ENCODE measurements at regions not wholly inside any gene's neighbourhood (a gene's known extent, or its start where the extent isn't known, plus 50 kb on each side); places are given as distances from the start of the nearest gene placed in this dataset.

DNA sequence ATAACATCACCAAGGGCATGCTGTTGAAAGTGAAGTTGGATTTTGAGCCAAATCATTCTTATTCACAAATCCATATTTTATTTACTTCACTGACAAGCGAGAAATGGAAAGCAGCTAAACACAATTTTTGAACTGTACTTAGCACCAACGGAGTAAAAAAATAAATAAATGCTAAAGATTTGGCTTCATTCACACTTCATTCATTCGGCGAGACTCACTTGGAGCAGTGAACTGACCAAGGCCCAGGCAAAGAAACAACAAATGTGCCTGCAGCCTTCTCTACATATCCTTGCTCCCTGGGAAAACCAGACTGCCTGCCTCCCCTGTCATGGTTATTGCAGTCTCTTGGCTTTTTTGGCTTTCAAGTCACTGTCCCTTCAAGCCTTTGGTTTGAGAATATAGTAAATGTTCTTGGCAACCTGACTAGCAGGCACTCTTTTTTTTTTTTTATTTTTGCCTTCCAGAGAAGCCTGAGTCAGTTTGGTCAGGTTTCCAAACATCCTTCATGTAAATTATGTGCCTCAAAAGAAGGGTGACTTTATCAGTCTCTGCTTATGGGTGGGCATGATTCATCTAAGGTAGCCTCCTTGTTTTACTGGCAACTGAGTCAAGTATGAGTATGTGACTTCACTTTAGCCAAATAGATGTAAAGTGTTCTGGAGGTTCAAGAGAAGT lies 177.6 kb upstream of the MEOX2 start:
- Histone ChIP-seq H3K4ac (ENCODE audit: low read depth, low read length) (0 out of 2 replicates have a peak overlapping the region, but pooled peaks have one; percentile 36), H3K9me1 (ENCODE audit: insufficient read depth, low read length) (peaks cover 4% of the 10 kb centered on the region; the same call in 1 of the 2 replicates), H3K18ac (ENCODE audit: low read depth, low read length) (no peak overlapping the region), H2BK120ac (ENCODE audit: low read depth, low read length) (no peak overlapping the region), H3K27ac (ENCODE audit: insufficient read depth, low read length) (no peak overlapping the region), H3K9ac (ENCODE audit: low read depth, low read length) (no peak overlapping the region), H2AK5ac (ENCODE audit: low read depth, low read length) (peak overlapping the region; percentile 7; the same call in 1 of the 2 replicates), H2BK15ac (ENCODE audit: low read depth, low read length) (peak overlapping the region; percentile 38; the same call in 1 of the 3 replicates), H3K36me3 (ENCODE audit: control insufficient read depth, insufficient read depth, low read length) (no peaks in the 10 kb centered on the region), H3K14ac (replicated peaks; ENCODE audit: low read depth, low read length) (0 out of 2 replicates have a peak overlapping the region, but pooled peaks have one; percentile 23), H3K27me3 (ENCODE audit: control insufficient read depth, insufficient read depth, low read length) (no peaks in the 10 kb centered on the region), H3K4me2 (ENCODE audit: low read depth, low read length) (no peak overlapping the region), H4K8ac (ENCODE audit: low read depth in 2 of 2, low read length in 2 of 2) (no peak overlapping the region), H4K20me1 (ENCODE audit: insufficient read depth, low read length) (no peaks in the 10 kb centered on the region), H3K4me3 (ENCODE audit: insufficient read depth, low read depth, low read length) (no peak overlapping the region), H2AFZ (replicated peaks; ENCODE audit: low read length, poor library complexity) (no peak overlapping the region), H2BK20ac (ENCODE audit: low read depth, low read length) (peak overlapping the region; percentile 43; the same call in 1 of the 2 replicates), H3K9me3 (ENCODE audit: control insufficient read depth, insufficient read depth, low read length) (no peaks in the 10 kb centered on the region), H3K23ac (ENCODE audit: low read depth, low read length) (no peak overlapping the region), H4K91ac (ENCODE audit: insufficient read depth, low read depth, low read length) (no peak overlapping the region; the same call in 1 of the 2 replicates), H3K4me1 (ENCODE audit: control insufficient read depth, insufficient read depth, low read length) (peaks cover 3% of the 10 kb centered on the region; the same call in 1 of the 2 replicates), H2BK5ac (ENCODE audit: low read depth, low read length, poor library complexity, severe bottlenecking) (no peak overlapping the region), H3K79me1 (ENCODE audit: low read depth in 1 of 2, low read length in 2 of 2) (no peaks in the 10 kb centered on the region), H2AK9ac (replicated peaks; ENCODE audit: low read depth, low read length, poor library complexity) (no peak overlapping the region), H3K56ac (ENCODE audit: extremely low read depth, insufficient read depth, low read length) (no peak overlapping the region), H4K5ac (ENCODE audit: low read depth, low read length) (no peak overlapping the region)
- no CpG with 5 or more reads among the region's 4 CpGs for WGBS, 2 experiments (ENCODE audit: extremely low coverage in 2 of 2, insufficient read length in 1 of 2)
- ChIA-PET POLR2A (ENCODE audit: unreplicated experiment) (no interaction called here), CTCF (no interaction called here)
- ATAC-seq (ENCODE audit: low read depth) (no peak; the same call in 1 of the 2 replicates), DNase-seq (peak; percentile 36)
- dilution Hi-C loops (cut with HindIII; ENCODE audit: low sequenced_read_pairs, unreplicated experiment) = no loop called here
- TF ChIP-seq RCOR1 (IDR thresholded peaks at IDR 0.05; ENCODE audit: insufficient replicate concordance, low read length) (no peak), RAD21 (IDR thresholded peaks at IDR 0.05; ENCODE audit: low read length) (no peak), RFX5 (IDR thresholded peaks at IDR 0.05; ENCODE audit: low read depth, low read length) (no peak), NFE2L2 (IDR thresholded peaks at IDR 0.05; ENCODE audit: low read depth, low read length) (no peak), BHLHE40 (IDR thresholded peaks at IDR 0.05; ENCODE audit: low read depth, low read length) (no peak), MAFK (IDR thresholded peaks at IDR 0.05; ENCODE audit: low read depth, low read length) (no peak), FOS (IDR thresholded peaks at IDR 0.05; ENCODE audit: low read depth, low read length) (no peak), CEBPB (IDR thresholded peaks at IDR 0.05; ENCODE audit: low read depth, low read length) (no peak), CHD1 (IDR thresholded peaks at IDR 0.05; ENCODE audit: low read depth, low read length) (no peak), MXI1 (IDR thresholded peaks at IDR 0.05; ENCODE audit: borderline replicate concordance, low read depth, low read length) (no peak)
- TF ChIP-seq, protein P1, sequence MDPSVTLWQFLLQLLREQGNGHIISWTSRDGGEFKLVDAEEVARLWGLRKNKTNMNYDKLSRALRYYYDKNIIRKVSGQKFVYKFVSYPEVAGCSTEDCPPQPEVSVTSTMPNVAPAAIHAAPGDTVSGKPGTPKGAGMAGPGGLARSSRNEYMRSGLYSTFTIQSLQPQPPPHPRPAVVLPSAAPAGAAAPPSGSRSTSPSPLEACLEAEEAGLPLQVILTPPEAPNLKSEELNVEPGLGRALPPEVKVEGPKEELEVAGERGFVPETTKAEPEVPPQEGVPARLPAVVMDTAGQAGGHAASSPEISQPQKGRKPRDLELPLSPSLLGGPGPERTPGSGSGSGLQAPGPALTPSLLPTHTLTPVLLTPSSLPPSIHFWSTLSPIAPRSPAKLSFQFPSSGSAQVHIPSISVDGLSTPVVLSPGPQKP (IDR thresholded peaks at IDR 0.05; ENCODE audit: borderline replicate concordance, low read depth, low read length) = no peak
- TF ChIP-seq, protein P2, sequence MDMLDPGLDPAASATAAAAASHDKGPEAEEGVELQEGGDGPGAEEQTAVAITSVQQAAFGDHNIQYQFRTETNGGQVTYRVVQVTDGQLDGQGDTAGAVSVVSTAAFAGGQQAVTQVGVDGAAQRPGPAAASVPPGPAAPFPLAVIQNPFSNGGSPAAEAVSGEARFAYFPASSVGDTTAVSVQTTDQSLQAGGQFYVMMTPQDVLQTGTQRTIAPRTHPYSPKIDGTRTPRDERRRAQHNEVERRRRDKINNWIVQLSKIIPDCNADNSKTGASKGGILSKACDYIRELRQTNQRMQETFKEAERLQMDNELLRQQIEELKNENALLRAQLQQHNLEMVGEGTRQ (IDR thresholded peaks at IDR 0.05; ENCODE audit: low read depth, low read length) = no peak
- TF ChIP-seq, protein P3, sequence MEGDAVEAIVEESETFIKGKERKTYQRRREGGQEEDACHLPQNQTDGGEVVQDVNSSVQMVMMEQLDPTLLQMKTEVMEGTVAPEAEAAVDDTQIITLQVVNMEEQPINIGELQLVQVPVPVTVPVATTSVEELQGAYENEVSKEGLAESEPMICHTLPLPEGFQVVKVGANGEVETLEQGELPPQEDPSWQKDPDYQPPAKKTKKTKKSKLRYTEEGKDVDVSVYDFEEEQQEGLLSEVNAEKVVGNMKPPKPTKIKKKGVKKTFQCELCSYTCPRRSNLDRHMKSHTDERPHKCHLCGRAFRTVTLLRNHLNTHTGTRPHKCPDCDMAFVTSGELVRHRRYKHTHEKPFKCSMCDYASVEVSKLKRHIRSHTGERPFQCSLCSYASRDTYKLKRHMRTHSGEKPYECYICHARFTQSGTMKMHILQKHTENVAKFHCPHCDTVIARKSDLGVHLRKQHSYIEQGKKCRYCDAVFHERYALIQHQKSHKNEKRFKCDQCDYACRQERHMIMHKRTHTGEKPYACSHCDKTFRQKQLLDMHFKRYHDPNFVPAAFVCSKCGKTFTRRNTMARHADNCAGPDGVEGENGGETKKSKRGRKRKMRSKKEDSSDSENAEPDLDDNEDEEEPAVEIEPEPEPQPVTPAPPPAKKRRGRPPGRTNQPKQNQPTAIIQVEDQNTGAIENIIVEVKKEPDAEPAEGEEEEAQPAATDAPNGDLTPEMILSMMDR (conservative IDR thresholded peaks at IDR 0.05; ENCODE audit: low read depth, low read length) = no peak
- BruUV-seq (replicated peaks) = no TSS peak
- intact Hi-C loops (cut with micrococcal nuclease) = no loop called here
- in situ Hi-C loops (cut with MboI; ENCODE audit: low sequenced_read_pairs) = no loop called here
